COR-L47 (cell line): ENCODE measurements at regions not wholly inside any gene's neighbourhood (a gene's known extent, or its start where the extent isn't known, plus 50 kb on each side); places are given as distances from the start of the nearest gene placed in this dataset.
"Not testable (repeated sequence)": the region's sequence is repeated elsewhere in the genome, so short reads cannot be mapped to it uniquely, and the experiment has no call there.

Source experiments
- DNase-seq: peaks from one replicate; lab custom pipeline; 2025; lab: John Stamatoyannopoulos, UW

DNA sequence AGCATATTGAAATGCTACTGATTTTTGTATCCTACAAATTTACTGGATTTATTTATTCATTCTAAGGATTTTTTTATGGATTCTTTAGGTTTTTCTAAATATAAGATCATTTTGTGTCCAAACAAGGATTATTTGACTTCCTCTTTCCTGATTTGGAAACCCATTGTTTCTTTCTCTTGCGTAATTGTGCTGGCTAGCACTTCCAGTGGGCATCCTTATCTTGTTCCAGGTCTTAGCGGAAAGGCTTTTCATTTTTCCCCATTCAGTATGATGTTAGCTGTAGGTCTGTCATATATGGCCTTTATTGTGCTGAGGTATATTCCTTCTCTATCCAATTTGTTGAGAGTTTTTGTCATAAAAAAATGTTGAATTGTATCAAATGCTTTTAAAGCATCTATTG, 57.2 kb upstream of the RHOJ start:
- no peak for DNase-seq

DNA sequence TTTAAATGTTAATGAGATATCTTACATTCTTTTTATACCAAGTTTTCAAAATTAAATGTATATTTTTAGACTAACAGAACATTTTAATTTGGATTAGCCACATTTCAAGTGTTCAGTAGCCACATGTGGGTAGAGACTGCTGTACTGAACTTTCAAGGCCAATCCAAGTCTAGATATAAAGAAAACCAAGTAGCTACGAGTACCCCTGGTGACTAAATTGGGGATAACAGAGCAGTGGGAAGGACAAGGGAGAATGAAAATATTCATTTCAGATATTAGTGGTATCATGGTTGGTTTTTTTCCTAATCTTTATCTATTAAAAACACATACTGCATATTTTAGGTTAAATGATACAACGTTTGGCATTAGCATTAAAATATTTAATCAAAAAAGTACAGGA, 69.4 kb upstream of the RHOJ start:
- DNase-seq: peak; percentile 48

DNA sequence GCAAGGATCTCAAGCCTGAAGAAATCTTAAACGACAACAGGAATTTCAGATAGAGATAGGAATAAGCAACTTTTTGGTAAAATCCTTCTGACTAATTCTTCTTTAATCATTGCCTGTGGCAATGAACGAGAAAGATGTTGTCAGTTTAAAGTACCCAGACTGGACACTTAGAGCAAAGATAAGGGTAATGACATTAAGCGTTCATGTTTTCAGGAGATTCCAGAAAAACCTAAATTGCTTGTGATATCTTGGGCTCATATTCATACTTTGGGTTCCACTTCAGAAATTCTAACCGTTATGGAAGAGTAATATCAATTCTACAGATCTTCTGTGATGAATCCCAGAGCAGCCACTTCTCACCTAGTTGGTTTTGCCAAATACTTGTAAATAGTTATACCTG, 73.7 kb upstream of the RHOJ start:
- DNase-seq: no peak

GRCh38 chr14:63106487-63106886, 61.2 kb upstream of the KCNH5 start:
- not testable (repeated sequence) for DNase-seq

DNA sequence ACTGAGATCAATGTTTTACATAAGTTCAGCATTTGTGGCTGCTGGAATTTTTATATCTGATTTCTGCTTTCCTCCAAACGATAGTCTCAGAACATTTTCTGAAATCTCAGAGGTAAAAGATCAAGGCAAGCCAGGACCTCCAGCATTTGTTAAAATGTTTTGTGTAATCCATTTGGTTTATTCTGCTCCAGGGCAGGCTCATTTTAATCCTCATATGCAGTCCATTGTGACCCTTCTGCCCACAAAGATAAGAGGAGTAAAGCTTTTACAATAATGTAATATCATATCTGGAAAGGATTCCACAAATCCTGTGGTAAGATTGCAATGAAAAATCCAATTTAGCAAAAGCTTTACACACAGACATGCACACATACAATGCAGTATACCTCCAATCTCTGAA, 55.3 kb upstream of the KCNH5 start:
- DNase-seq: no peak

DNA sequence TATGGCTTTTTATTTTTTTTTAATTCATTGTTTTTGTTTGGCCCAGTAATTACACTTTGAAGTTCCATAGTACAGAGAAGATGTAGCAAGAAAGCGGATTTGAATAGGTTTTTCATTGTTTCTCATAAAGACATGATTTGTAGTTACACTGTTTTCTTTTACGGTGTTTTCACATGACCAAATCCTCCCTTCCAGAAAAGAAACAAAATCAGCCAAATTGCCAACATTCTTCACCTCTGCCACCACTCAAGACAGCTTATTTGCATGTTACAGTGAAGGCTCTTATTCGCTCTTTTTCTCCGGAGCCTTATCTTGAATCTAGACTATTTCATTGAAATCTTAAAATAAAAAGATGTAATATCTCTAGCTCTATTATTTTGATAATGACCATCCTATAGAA, 50.9 kb upstream of the KCNH5 start:
- no peak for DNase-seq
